ENCODE measurements at regions not wholly inside any gene's neighbourhood (a gene's known extent, or its start where the extent isn't known, plus 50 kb on each side); places are given as distances from the start of the nearest gene placed in this dataset.

- Mint-ChIP-seq H3K9me3 (no peaks in the 10 kb centered on the region), H3K4me3 (no peak overlapping the region), H3K36me3 (no peaks in the 10 kb centered on the region), H3K27ac (no peak overlapping the region), H3K4me1 (no peaks in the 10 kb centered on the region), H3K27me3 (ENCODE audit: low read depth in 2 of 2) (peaks cover 8 to 9% of the 10 kb centered on the region in 2 donors)
- no peaks in the 10 kb centered on the region for H3K4me1 ChIP-seq (ENCODE audit: control insufficient read depth, insufficient read depth, low read length)
- TF ChIP-seq CTCF (IDR thresholded peaks at IDR 0.05) = no peak
- 67% methylated on average over 2 of the region's 2 CpGs for WGBS (ENCODE audit: insufficient coverage)
- DNase-seq (no peak), ATAC-seq (no peak)
- H3K9me3 ChIP-seq (ENCODE audit: control insufficient read depth, insufficient read depth, low read length) = no peaks in the 10 kb centered on the region
- intact Hi-C loops (cut with micrococcal nuclease) = no loop called here
- no peaks in the 10 kb centered on the region for H3K27me3 ChIP-seq (ENCODE audit: control insufficient read depth, insufficient read depth, low read length)
- no peak overlapping the region for H3K4me3 ChIP-seq (ENCODE audit: low read length)
- no peaks in the 10 kb centered on the region for H3K36me3 ChIP-seq (ENCODE audit: control insufficient read depth, insufficient read depth, low read length)
- no peak overlapping the region for H3K27ac ChIP-seq (ENCODE audit: low read length)
Observed at GRCh38 chr3:150172356-150172755, 201.7 kb upstream of the PFN2 start.

GRCh38 chr3:150170852-150171520 lies 200.3 kb upstream of the PFN2 start:
- H3K36me3 ChIP-seq (ENCODE audit: control insufficient read depth, insufficient read depth, low read length) = no peaks in the 10 kb centered on the region
- H3K36me3 Mint-ChIP-seq = no peaks in the 10 kb centered on the region
- H3K27ac ChIP-seq (ENCODE audit: low read length) = no peak overlapping the region
- H3K27me3 Mint-ChIP-seq (ENCODE audit: low read depth in 2 of 2) = peaks cover 0 to 9% of the 10 kb centered on the region in 2 donors
- 58% methylated on average over 4 of the region's 6 CpGs for WGBS (ENCODE audit: insufficient coverage)
- no peaks in the 10 kb centered on the region for H3K9me3 ChIP-seq (ENCODE audit: control insufficient read depth, insufficient read depth, low read length)
- TF ChIP-seq CTCF (IDR thresholded peaks at IDR 0.05) = no peak
- no peak overlapping the region for H3K27ac Mint-ChIP-seq
- no peaks in the 10 kb centered on the region for H3K27me3 ChIP-seq (ENCODE audit: control insufficient read depth, insufficient read depth, low read length)
- H3K4me1 ChIP-seq (ENCODE audit: control insufficient read depth, insufficient read depth, low read length) = no peaks in the 10 kb centered on the region
- ATAC-seq (no peak), DNase-seq (no peak)
- H3K4me1 Mint-ChIP-seq = no peaks in the 10 kb centered on the region
- no peaks in the 10 kb centered on the region for H3K9me3 Mint-ChIP-seq
- intact Hi-C loops (cut with micrococcal nuclease) = no loop called here
- H3K4me3 ChIP-seq (ENCODE audit: low read length) = no peak overlapping the region
- no peak overlapping the region for H3K4me3 Mint-ChIP-seq

- WGBS (ENCODE audit: insufficient coverage) = 75% methylated on average over 5 of the region's 5 CpGs
- intact Hi-C loops (cut with micrococcal nuclease) = no loop called here
- Mint-ChIP-seq H3K9me3 (no peaks in the 10 kb centered on the region), H3K4me1 (no peaks in the 10 kb centered on the region), H3K27me3 (ENCODE audit: low read depth in 2 of 2) (peaks cover 6 to 7% of the 10 kb centered on the region in 2 donors), H3K27ac (no peak overlapping the region), H3K36me3 (no peaks in the 10 kb centered on the region), H3K4me3 (no peak overlapping the region)
- no peaks in the 10 kb centered on the region for H3K4me1 ChIP-seq (ENCODE audit: control insufficient read depth, insufficient read depth, low read length)
- DNase-seq = no peak
- no peaks in the 10 kb centered on the region for H3K36me3 ChIP-seq (ENCODE audit: control insufficient read depth, insufficient read depth, low read length)
- no peak for ATAC-seq
- H3K27ac ChIP-seq (ENCODE audit: low read length) = no peak overlapping the region
- H3K27me3 ChIP-seq (ENCODE audit: control insufficient read depth, insufficient read depth, low read length) = no peaks in the 10 kb centered on the region
- H3K4me3 ChIP-seq (ENCODE audit: low read length) = no peak overlapping the region
- H3K9me3 ChIP-seq (ENCODE audit: control insufficient read depth, insufficient read depth, low read length) = no peaks in the 10 kb centered on the region
- TF ChIP-seq CTCF (IDR thresholded peaks at IDR 0.05) = no peak
Observed at GRCh38 chr3:150169330-150169940, 198.7 kb upstream of the PFN2 start.

- H3K9me3 ChIP-seq (ENCODE audit: control insufficient read depth, insufficient read depth, low read length) = no peaks in the 10 kb centered on the region
- H3K4me1 ChIP-seq (ENCODE audit: control insufficient read depth, insufficient read depth, low read length) = no peaks in the 10 kb centered on the region
- 63% methylated on average over 2 of the region's 2 CpGs for WGBS (ENCODE audit: insufficient coverage)
- intact Hi-C loops (cut with micrococcal nuclease) = no loop called here
- DNase-seq (no peak), ATAC-seq (no peak)
- peaks cover 6 to 7% of the 10 kb centered on the region in 2 donors for H3K27me3 Mint-ChIP-seq (ENCODE audit: low read depth in 2 of 2)
- H3K36me3 Mint-ChIP-seq = no peaks in the 10 kb centered on the region
- no peaks in the 10 kb centered on the region for H3K36me3 ChIP-seq (ENCODE audit: control insufficient read depth, insufficient read depth, low read length)
- no peak overlapping the region for H3K27ac ChIP-seq (ENCODE audit: low read length)
- no peaks in the 10 kb centered on the region for H3K9me3 Mint-ChIP-seq
- no peak overlapping the region for H3K27ac Mint-ChIP-seq
- H3K4me3 Mint-ChIP-seq = no peak overlapping the region
- no peak overlapping the region for H3K4me3 ChIP-seq (ENCODE audit: low read length)
- no peaks in the 10 kb centered on the region for H3K4me1 Mint-ChIP-seq
- TF ChIP-seq CTCF (IDR thresholded peaks at IDR 0.05) = no peak
- no peaks in the 10 kb centered on the region for H3K27me3 ChIP-seq (ENCODE audit: control insufficient read depth, insufficient read depth, low read length)
Observed at GRCh38 chr3:150168698-150169097, 198.0 kb upstream of the PFN2 start.

Measured in natural killer cell (primary cell).